A549 (cell line): ENCODE measurements at regions not wholly inside any gene's neighbourhood (a gene's known extent, or its start where the extent isn't known, plus 50 kb on each side); places are given as distances from the start of the nearest gene placed in this dataset.

Experiments used
- BHLHE40 ChIP-seq: IDR thresholded peaks from 2 replicates; pipeline ENCODE4 v1.6.1; 2012; ENCODE audit warnings: low read depth, low read length, inconsistent platforms
- CBX8 ChIP-seq: fragments of 200-600 bp; sonication (generic); IDR thresholded peaks from 2 replicates; pipeline ENCODE4 v1.6.1; 2016
- MAZ ChIP-seq: fragments of 150-350 bp; IDR thresholded peaks from 2 replicates; pipeline ENCODE4 v1.6.1; 2014; ENCODE audit warnings: antibody characterized with exemption, low read depth, low read length, borderline replicate concordance
- NFE2L2 ChIP-seq: fragments of 150-350 bp; conservative IDR thresholded peaks from 2 replicates; pipeline ENCODE4 v1.6.1; 2014; ENCODE audit warnings: low read length
- SREBF2 ChIP-seq: fragments of 450-650 bp; IDR thresholded peaks from 2 replicates; pipeline ENCODE4 v1.6.1; 2014; ENCODE audit warnings: mild to moderate bottlenecking, moderate library complexity
- TF ChIP-seq, protein P1 (sequence below): fragments of 150-350 bp; IDR thresholded peaks from 2 replicates; pipeline ENCODE4 v1.6.1; 2014; ENCODE audit warnings: low read depth, mild to moderate bottlenecking, low read length
- TF ChIP-seq, protein P2 (sequence below): fragments of >200 bp; sonication (Bioruptor Twin); formaldehyde crosslinking; IDR thresholded peaks from 3 replicates; pipeline ENCODE4 v1.5.1; 2016

DNA sequence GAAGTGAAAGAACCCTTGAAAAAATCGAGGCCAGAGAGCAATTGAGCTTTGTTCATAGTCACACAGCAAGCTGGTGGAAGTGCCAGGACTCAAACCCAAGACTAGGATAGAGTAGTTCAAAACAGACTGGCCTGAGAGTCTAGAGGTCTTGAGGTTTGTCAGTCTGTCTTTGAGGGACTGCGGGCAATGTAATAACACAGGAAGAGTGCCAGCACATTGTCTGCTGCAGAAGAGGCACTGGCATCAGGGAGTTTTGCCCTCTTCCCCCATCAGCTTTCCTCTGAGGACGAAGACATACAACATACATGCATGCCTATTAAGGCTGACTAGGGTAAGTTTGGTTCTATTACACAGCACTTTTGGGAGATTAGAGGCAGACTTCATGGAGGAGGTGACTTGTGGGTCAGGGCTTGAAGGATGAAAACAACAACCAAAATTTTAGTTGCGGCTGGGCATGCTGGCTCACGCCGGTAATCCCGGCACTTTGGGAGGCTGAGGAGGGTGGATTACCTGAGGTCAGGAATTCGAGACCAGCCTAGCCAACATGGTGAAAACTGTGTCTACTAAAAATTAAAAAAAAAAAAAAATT, 64.1 kb upstream of the LAS1L start:
- TF ChIP-seq CBX8 (no peak), NFE2L2 (no peak), SREBF2 (no peak), MAZ (no peak), BHLHE40 (no peak)
- TF ChIP-seq, protein P1, sequence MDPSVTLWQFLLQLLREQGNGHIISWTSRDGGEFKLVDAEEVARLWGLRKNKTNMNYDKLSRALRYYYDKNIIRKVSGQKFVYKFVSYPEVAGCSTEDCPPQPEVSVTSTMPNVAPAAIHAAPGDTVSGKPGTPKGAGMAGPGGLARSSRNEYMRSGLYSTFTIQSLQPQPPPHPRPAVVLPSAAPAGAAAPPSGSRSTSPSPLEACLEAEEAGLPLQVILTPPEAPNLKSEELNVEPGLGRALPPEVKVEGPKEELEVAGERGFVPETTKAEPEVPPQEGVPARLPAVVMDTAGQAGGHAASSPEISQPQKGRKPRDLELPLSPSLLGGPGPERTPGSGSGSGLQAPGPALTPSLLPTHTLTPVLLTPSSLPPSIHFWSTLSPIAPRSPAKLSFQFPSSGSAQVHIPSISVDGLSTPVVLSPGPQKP, result no peak
- TF ChIP-seq, protein P2, sequence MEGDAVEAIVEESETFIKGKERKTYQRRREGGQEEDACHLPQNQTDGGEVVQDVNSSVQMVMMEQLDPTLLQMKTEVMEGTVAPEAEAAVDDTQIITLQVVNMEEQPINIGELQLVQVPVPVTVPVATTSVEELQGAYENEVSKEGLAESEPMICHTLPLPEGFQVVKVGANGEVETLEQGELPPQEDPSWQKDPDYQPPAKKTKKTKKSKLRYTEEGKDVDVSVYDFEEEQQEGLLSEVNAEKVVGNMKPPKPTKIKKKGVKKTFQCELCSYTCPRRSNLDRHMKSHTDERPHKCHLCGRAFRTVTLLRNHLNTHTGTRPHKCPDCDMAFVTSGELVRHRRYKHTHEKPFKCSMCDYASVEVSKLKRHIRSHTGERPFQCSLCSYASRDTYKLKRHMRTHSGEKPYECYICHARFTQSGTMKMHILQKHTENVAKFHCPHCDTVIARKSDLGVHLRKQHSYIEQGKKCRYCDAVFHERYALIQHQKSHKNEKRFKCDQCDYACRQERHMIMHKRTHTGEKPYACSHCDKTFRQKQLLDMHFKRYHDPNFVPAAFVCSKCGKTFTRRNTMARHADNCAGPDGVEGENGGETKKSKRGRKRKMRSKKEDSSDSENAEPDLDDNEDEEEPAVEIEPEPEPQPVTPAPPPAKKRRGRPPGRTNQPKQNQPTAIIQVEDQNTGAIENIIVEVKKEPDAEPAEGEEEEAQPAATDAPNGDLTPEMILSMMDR, result no peak
